ENCODE measurements at regions not wholly inside any gene's neighbourhood (a gene's known extent, or its start where the extent isn't known, plus 50 kb on each side); places are given as distances from the start of the nearest gene placed in this dataset.

DNA sequence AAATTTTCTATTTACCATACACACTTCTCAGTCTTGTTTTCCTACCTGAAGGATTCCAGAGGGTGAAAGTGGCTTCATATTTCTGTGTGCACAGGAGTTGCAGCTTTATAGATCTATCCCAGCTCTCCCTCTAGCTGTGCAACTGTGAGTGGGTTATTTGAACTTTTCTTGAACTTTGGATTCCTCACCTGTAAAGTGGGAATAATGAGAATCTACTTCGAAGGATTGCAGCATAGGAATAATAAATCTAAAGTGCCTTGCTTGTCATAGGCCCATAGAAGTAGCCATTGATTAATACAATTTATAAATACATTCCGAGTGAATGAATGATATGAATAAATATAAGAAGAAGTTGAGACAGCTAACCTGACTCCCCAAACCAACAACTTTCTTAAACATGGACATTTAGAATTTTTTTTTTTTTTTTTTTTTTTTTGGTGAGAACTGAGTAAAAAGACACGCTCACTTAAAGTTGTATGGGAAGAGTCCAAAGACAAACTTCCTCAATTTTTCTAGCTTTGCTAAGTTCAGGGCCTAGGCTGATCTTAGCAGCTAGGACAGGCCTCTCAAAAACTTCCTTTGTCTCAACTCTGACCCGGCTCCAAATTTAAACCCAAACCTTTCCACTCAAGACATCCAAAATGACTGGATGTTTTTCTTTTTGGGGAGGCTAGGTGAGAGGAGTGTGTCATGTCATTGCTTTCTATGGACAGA, 203.3 kb upstream of the FBXO11 start (continued):
- TF ChIP-seq, protein P1, sequence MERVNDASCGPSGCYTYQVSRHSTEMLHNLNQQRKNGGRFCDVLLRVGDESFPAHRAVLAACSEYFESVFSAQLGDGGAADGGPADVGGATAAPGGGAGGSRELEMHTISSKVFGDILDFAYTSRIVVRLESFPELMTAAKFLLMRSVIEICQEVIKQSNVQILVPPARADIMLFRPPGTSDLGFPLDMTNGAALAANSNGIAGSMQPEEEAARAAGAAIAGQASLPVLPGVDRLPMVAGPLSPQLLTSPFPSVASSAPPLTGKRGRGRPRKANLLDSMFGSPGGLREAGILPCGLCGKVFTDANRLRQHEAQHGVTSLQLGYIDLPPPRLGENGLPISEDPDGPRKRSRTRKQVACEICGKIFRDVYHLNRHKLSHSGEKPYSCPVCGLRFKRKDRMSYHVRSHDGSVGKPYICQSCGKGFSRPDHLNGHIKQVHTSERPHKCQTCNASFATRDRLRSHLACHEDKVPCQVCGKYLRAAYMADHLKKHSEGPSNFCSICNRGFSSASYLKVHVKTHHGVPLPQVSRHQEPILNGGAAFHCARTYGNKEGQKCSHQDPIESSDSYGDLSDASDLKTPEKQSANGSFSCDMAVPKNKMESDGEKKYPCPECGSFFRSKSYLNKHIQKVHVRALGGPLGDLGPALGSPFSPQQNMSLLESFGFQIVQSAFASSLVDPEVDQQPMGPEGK (CRISPR knock-in tag; IDR thresholded peaks at IDR 0.05): no peak
- TF ChIP-seq KAT7 (CRISPR knock-in tag; IDR thresholded peaks at IDR 0.05; ENCODE audit: borderline replicate concordance) (no peak), MEIS2 (CRISPR knock-in tag; IDR thresholded peaks at IDR 0.05) (no peak), CC2D1A (CRISPR knock-in tag; IDR thresholded peaks at IDR 0.05) (no peak), JUND (CRISPR knock-in tag; IDR thresholded peaks at IDR 0.05) (no peak), SRSF1 (optimal IDR thresholded peaks at IDR 0.05; ENCODE audit: low read depth, low read length) (no peak), YY1 (IDR thresholded peaks at IDR 0.05; ENCODE audit: insufficient read depth, insufficient replicate concordance, low read depth, low read length) (no peak), KDM6A (CRISPR knock-in tag; IDR thresholded peaks at IDR 0.05; ENCODE audit: low read depth) (no peak), ZFYVE20 (CRISPR knock-in tag; IDR thresholded peaks at IDR 0.05; ENCODE audit: borderline replicate concordance, low read depth) (no peak), SMARCE1 (IDR thresholded peaks at IDR 0.05; ENCODE audit: borderline replicate concordance) (no peak), ZNF264 (CRISPR knock-in tag; IDR thresholded peaks at IDR 0.05) (no peak), ZNF615 (CRISPR knock-in tag; IDR thresholded peaks at IDR 0.05; ENCODE audit: borderline replicate concordance) (no peak), KDM1A (CRISPR knock-in tag; IDR thresholded peaks at IDR 0.05) (peak; percentile 65; the same call in 1 of the 2 replicates), SAFB2 (CRISPR knock-in tag; IDR thresholded peaks at IDR 0.05; ENCODE audit: borderline replicate concordance, low read depth) (no peak), RARG (CRISPR knock-in tag; IDR thresholded peaks at IDR 0.05; ENCODE audit: low read depth) (no peak), SIX4 (CRISPR knock-in tag; IDR thresholded peaks at IDR 0.05) (0 out of 2 replicates have a peak, but pooled peaks have one; percentile 55), ZC3H4 (CRISPR knock-in tag; IDR thresholded peaks at IDR 0.05; ENCODE audit: borderline replicate concordance) (no peak), RARA (CRISPR knock-in tag; IDR thresholded peaks at IDR 0.05) (peak; percentile 90), ZNF614 (CRISPR knock-in tag; IDR thresholded peaks at IDR 0.05; ENCODE audit: borderline replicate concordance) (no peak)
- TF ChIP-seq, protein P2, sequence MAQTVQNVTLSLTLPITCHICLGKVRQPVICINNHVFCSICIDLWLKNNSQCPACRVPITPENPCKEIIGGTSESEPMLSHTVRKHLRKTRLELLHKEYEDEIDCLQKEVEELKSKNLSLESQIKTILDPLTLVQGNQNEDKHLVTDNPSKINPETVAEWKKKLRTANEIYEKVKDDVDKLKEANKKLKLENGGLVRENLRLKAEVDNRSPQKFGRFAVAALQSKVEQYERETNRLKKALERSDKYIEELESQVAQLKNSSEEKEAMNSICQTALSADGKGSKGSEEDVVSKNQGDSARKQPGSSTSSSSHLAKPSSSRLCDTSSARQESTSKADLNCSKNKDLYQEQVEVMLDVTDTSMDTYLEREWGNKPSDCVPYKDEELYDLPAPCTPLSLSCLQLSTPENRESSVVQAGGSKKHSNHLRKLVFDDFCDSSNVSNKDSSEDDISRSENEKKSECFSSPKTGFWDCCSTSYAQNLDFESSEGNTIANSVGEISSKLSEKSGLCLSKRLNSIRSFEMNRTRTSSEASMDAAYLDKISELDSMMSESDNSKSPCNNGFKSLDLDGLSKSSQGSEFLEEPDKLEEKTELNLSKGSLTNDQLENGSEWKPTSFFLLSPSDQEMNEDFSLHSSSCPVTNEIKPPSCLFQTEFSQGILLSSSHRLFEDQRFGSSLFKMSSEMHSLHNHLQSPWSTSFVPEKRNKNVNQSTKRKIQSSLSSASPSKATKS (CRISPR knock-in tag; IDR thresholded peaks at IDR 0.05): no peak
- TF ChIP-seq, protein P3, sequence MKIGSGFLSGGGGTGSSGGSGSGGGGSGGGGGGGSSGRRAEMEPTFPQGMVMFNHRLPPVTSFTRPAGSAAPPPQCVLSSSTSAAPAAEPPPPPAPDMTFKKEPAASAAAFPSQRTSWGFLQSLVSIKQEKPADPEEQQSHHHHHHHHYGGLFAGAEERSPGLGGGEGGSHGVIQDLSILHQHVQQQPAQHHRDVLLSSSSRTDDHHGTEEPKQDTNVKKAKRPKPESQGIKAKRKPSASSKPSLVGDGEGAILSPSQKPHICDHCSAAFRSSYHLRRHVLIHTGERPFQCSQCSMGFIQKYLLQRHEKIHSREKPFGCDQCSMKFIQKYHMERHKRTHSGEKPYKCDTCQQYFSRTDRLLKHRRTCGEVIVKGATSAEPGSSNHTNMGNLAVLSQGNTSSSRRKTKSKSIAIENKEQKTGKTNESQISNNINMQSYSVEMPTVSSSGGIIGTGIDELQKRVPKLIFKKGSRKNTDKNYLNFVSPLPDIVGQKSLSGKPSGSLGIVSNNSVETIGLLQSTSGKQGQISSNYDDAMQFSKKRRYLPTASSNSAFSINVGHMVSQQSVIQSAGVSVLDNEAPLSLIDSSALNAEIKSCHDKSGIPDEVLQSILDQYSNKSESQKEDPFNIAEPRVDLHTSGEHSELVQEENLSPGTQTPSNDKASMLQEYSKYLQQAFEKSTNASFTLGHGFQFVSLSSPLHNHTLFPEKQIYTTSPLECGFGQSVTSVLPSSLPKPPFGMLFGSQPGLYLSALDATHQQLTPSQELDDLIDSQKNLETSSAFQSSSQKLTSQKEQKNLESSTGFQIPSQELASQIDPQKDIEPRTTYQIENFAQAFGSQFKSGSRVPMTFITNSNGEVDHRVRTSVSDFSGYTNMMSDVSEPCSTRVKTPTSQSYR (CRISPR knock-in tag; IDR thresholded peaks at IDR 0.05; ENCODE audit: borderline replicate concordance): no peak
